Dermis blood vessel endothelial cell (primary cell): ENCODE measurements at regions not wholly inside any gene's neighbourhood (a gene's known extent, or its start where the extent isn't known, plus 50 kb on each side); places are given as distances from the start of the nearest gene placed in this dataset.

Source experiments
- DNase-seq: peaks from one replicate; pipeline ENCODE4 v3.0.0; 2010

GRCh38 chr7:142356166-142356565 lies 98.3 kb upstream of the PRSS58 start:
- no peak for DNase-seq

DNA sequence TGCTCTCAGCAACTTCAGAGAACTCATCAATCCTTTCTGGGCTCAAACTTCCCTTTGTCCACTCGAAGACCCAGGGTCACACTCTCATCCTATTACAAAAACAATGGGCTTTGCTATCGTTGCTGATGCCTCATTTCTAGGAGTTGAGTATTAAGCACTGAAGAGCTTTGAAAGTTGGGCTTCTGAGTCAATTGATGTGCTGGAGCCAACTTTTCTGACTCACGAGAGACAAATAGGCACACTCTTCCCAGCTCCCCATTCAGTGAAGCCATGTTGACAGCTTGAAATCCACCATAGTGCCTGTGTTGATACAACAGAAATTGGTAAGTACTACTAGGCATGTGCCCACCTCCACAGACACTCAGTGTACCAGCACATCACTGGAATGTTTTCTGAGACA lies 97.5 kb upstream of the PRSS58 start:
- DNase-seq, result no peak

- no peak for DNase-seq
Measured at GRCh38 chr7:142353147-142354060, 95.5 kb upstream of the PRSS58 start.

DNA sequence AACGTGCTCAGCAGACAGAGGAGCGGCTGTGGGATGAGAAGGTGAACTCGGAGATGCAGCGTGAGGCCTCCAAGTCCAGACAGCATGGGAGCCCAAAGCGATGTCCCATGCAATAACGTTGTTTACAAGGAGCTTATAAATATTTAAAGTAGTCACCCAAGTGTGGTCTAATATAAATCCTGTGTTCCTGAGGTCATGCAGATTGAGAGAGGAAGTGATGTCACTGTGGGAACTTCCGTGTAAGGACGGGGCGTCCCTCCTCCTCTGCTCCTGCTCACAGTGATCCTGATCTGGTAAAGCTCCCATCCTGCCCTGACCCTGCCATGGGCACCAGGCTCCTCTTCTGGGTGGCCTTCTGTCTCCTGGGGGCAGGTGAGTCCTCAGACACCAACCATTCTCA lies 94.7 kb upstream of the PRSS58 start:
- DNase-seq, result peak; percentile 10

GRCh38 chr7:142351145-142351544 lies 93.3 kb upstream of the PRSS58 start:
- no peak for DNase-seq

DNA sequence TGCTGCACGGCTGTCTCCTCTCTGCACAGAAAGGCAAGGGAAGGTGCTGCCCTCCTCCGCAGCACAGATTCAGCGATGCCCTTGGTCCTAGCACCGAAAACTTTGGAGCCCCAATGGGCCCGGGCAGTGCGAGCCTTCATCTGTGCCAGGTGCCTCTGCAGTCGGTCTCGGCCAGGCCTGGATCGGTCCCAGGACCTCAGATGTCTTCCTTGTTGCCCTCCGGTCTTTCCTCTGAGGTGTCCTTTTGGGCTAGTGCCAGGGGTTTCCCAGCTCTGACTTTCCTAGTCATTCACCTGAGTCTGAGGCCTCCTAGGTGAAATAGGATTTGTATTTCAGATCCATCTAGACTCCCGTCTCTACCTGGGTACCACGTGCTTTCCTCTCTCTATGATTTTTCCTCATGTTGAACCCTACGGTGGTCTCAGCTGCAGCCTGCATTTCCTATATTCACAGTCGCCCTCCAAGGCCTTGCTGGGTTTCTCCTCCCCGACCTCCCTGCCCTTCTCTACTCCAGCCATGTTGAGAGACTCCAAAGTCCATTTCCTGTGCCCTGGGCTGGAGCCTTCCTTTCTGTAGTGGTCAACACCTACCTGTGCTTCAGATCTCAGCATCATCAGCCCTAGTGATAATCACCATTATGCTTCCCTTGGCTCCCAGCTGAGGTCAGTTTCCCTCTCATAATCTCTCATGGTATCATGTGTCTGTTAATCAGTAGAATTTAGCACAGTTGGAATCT lies 92.0 kb upstream of the PRSS58 start:
- DNase-seq, result no peak

DNA sequence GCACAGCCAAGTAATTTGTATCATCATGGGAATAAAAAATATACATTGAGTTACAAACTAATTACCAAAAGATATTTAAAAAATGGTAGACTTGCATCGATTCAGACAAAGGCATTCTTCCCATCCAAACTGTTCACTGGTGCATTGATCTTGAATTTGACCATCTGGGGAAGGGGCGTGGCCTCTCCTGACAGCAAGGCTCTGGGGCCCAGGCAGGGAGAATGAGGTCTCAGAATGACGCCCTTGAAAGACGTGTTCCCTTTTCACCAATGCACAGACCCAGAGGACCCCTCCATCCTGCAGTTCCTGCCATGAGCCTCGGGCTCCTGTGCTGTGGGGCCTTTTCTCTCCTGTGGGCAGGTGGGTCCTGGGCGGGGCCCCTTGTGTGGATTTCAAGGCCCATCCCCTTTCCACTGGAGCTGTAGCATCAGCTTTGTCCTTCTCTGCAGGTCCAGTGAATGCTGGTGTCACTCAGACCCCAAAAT lies 91.1 kb upstream of the PRSS58 start:
- no peak for DNase-seq

GRCh38 chr7:142348100-142348499 lies 90.2 kb upstream of the PRSS58 start:
- no peak for DNase-seq

DNA sequence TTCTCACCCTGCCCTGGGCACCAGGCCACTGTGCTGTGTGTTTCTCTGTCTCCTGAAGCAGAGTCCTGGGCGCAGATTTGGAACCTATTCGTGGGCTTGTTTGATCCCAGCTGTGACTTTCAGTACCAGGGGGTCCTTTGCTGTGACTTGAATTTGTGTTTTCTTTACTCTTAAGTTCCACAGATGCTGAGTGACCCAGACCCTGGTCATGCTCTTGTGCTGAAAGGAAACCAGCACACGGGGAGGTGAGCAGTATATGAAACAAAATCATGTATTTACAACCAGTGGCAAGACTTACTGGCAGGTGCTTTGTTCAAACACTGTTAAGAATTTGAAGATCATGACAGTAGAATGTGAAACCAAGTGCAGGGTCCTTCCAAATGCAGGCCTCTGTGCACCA lies 89.2 kb upstream of the PRSS58 start:
- DNase-seq, result no peak

- no peak for DNase-seq
Measured at GRCh38 chr7:142345811-142346210, 88.0 kb upstream of the PRSS58 start.

DNA sequence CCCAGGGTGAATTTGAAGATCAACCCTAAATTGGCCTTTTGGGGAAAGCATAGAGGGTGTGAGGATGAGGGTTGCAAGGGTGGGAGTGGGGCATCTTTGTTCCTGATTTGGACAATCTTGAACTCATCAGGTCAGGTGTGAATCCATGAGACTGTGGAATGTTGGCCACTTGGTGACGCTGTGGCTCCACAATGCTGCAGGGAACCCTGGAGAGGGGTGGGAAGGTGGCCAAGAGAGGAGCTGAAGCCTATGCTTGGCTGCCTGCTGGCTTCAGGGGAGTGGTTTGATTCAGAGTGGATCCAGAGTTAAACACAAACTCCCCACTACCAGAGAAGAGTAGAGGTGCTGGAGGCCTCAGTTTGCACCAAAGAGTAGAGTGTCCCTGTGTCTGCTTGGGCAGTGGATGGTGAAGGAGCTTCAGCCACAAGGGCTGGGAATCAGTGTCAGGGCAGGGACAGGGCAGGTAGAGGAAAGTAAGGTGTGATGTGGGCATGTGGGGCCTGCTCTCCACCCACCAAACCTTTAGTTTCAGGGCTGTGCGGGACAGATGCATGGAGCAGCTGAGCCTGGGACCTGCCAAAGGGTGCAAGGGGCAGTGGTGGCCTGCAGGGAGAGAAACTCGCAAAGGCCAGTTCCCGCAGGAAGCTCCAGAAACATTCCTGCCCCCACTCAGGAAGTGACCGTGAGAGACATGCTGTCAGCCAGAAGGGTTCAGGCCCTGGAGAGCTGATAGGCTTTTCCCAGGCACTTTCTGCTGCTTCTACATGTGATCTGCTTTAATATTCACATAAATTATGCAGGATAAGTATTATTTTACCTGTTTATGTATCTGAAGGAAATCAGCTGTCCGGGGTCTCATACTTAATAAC lies 81.0 kb upstream of the PRSS58 start:
- DNase-seq, result no peak

- no peak for DNase-seq
Measured at GRCh38 chr7:142337054-142338001, 79.5 kb upstream of the PRSS58 start.

- DNase-seq, result no peak
Measured at GRCh38 chr7:142334806-142335205, 76.9 kb upstream of the PRSS58 start.

DNA sequence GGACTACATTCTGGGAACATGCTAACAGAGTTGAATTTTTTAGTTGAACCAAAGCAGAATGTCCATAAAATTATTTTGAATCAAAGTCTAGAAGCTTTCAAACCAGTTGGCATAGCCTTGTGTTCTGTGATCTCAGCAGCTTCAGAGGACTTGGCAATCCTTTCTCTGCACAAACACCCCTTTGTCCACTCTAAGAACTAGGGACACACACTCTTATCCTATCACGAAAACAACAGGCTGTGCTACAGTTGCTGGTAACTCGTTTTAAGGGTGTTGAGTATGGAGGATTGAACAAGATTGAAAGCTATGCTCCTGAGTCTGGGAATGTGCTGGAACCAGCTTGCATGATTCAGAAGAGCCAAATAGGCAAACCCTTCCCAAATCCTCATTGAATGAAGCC lies 76.4 kb upstream of the PRSS58 start:
- DNase-seq, result no peak

DNA sequence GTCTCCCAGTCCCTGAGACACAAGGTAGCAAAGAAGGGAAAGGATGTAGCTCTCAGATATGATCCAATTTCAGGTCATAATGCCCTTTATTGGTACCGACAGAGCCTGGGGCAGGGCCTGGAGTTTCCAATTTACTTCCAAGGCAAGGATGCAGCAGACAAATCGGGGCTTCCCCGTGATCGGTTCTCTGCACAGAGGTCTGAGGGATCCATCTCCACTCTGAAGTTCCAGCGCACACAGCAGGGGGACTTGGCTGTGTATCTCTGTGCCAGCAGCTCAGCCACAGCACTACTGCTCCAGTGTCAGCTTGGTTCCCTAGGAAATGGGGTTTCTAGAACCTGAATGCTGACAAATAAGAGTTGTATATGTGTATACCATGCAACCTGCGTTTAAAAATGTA lies 74.6 kb upstream of the PRSS58 start:
- no peak for DNase-seq

GRCh38 chr7:142331941-142332340 lies 74.1 kb upstream of the PRSS58 start:
- no peak for DNase-seq

GRCh38 chr7:142329062-142329790 lies 71.4 kb upstream of the PRSS58 start:
- no peak for DNase-seq

DNA sequence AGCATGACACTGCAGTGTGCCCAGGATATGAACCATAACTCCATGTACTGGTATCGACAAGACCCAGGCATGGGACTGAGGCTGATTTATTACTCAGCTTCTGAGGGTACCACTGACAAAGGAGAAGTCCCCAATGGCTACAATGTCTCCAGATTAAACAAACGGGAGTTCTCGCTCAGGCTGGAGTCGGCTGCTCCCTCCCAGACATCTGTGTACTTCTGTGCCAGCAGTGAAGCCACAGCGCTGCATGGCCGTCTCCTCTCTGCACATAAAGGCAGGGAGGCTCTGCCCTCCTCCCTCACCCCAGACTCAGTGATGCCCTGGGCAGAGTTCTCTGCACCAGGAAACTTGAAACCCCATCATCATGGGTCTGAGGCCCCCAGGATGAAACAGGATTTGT lies 70.7 kb upstream of the PRSS58 start:
- no peak for DNase-seq

- no peak for DNase-seq
Measured at GRCh38 chr7:142327628-142328405, 70.0 kb upstream of the PRSS58 start.

DNA sequence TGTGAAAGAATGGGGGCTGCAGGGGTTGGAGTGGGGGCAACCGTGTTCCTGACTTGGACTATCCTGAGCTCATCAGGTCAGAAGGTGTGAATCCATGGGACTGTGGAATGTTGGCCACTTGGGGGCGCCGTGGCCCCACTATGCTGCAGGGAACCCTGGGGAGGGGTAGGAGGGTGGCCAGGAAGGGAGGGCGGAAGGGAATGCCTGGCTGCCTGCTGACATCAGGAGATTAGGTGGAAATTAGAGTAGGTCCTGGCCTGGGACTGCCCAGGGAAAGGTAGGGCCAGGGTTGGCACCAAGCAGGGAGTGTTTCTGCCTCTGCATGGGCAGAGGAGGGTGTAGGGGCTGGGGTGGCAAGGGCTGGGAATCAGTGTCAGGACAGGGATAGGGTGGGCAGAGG lies 65.8 kb upstream of the PRSS58 start:
- peak; percentile 49 for DNase-seq
